ENCODE measurements at regions not wholly inside any gene's neighbourhood (a gene's known extent, or its start where the extent isn't known, plus 50 kb on each side); places are given as distances from the start of the nearest gene placed in this dataset.

GRCh38 chr20:6579417-6579816 is 188.1 kb upstream of the BMP2 start:
- FAIRE-seq (no peak), DNase-seq (ENCODE audit: low spot score in 2 of 2) (no peak)

- no peak for FAIRE-seq
- DNase-seq (ENCODE audit: low spot score in 2 of 2): no peak
Observed at GRCh38 chr20:6577451-6577850, 190.0 kb upstream of the BMP2 start.

GRCh38 chr20:6576726-6577125 is 190.8 kb upstream of the BMP2 start:
- DNase-seq (ENCODE audit: low spot score in 2 of 2) (no peak), FAIRE-seq (no peak)

- DNase-seq (ENCODE audit: low spot score in 2 of 2) (no peak), FAIRE-seq (no peak)
Observed at GRCh38 chr20:6575912-6576401, 191.5 kb upstream of the BMP2 start.

- DNase-seq (ENCODE audit: low spot score in 2 of 2): no peak
- no peak for FAIRE-seq
Observed at GRCh38 chr20:6566821-6567220, 200.7 kb upstream of the BMP2 start.

GRCh38 chr20:6562111-6562510 is 205.4 kb upstream of the BMP2 start:
- FAIRE-seq (no peak), DNase-seq (ENCODE audit: low spot score in 2 of 2) (no peak)

GRCh38 chr20:6560978-6561377 is 206.5 kb upstream of the BMP2 start:
- DNase-seq (ENCODE audit: low spot score in 2 of 2): no peak
- no peak for FAIRE-seq

GRCh38 chr20:6559791-6560190 is 207.7 kb upstream of the BMP2 start:
- FAIRE-seq: no peak

GRCh38 chr20:6558341-6558740 is 209.1 kb upstream of the BMP2 start:
- no peak for FAIRE-seq
- no peak for DNase-seq (ENCODE audit: low spot score in 2 of 2)

More at GRCh38 chr20:6559791-6560190, 207.7 kb upstream of the BMP2 start:
- no peak for DNase-seq (ENCODE audit: low spot score in 2 of 2)

- no peak for DNase-seq (ENCODE audit: low spot score in 2 of 2)
- no peak for FAIRE-seq
Observed at GRCh38 chr20:6533761-6534479, 233.6 kb upstream of the BMP2 start.

GRCh38 chr20:6533351-6533750 is 234.1 kb upstream of the BMP2 start:
- no peak for DNase-seq (ENCODE audit: low spot score in 2 of 2)
- no peak for FAIRE-seq

GRCh38 chr20:6530779-6531315 is 236.6 kb upstream of the BMP2 start:
- DNase-seq (ENCODE audit: low spot score in 2 of 2) (no peak), FAIRE-seq (no peak)

GRCh38 chr20:6530254-6530653 is 237.2 kb upstream of the BMP2 start:
- DNase-seq (ENCODE audit: low spot score in 2 of 2): no peak
- no peak for FAIRE-seq

GRCh38 chr20:6525447-6526303 is 241.8 kb upstream of the BMP2 start:
- FAIRE-seq: no peak
- no peak for DNase-seq (ENCODE audit: low spot score in 2 of 2)

- DNase-seq (ENCODE audit: low spot score in 2 of 2) (no peak), FAIRE-seq (no peak)
Observed at GRCh38 chr20:6524305-6524704, 243.2 kb upstream of the BMP2 start.

- DNase-seq (ENCODE audit: low spot score in 2 of 2) (no peak), FAIRE-seq (no peak)
Observed at GRCh38 chr20:6519556-6519955, 247.9 kb upstream of the BMP2 start.

- no peak for FAIRE-seq
Observed at GRCh38 chr20:6515261-6515660, 252.2 kb upstream of the BMP2 start.

GRCh38 chr20:6513599-6513998 is 253.9 kb upstream of the BMP2 start:
- FAIRE-seq (no peak), DNase-seq (ENCODE audit: low spot score in 2 of 2) (no peak)

More at GRCh38 chr20:6515261-6515660, 252.2 kb upstream of the BMP2 start:
- no peak for DNase-seq (ENCODE audit: low spot score in 2 of 2)

- FAIRE-seq (no peak), DNase-seq (ENCODE audit: low spot score in 2 of 2) (no peak)
Observed at GRCh38 chr20:6509374-6509773, 258.1 kb upstream of the BMP2 start.

GRCh38 chr20:6506906-6507305 is 260.6 kb upstream of the BMP2 start:
- no peak for FAIRE-seq

GRCh38 chr20:6504826-6505225 is 262.7 kb upstream of the BMP2 start:
- DNase-seq (ENCODE audit: low spot score in 2 of 2): no peak
- no peak for FAIRE-seq

More at GRCh38 chr20:6506906-6507305, 260.6 kb upstream of the BMP2 start:
- DNase-seq (ENCODE audit: low spot score in 2 of 2): no peak
